Activated CD8-positive, alpha-beta memory T cell treated with anti-CD3 and anti-CD28 coated beads, Interleukin-2, amount 10 ng/mL, durations not matched to agents 7 days and 5 days (primary cell): ENCODE measurements at regions not wholly inside any gene's neighbourhood (a gene's known extent, or its start where the extent isn't known, plus 50 kb on each side); places are given as distances from the start of the nearest gene placed in this dataset.

ENCODE experiments used
- ATAC-seq: fragments of 150-1000 bp; cut with Tn5 transposase; one replicate; pipeline ENCODE4 v1.10.0; 2021; ENCODE audit warnings: moderate library complexity
- CTCF ChIA-PET: fragments of 350-600 bp; sonication (Branson Sonifier 250); formaldehyde crosslinking; loops from one replicate; lab custom pipeline; 2021; ENCODE audit warnings: antibody characterized with exemption; lab: Charles Lee
- DNase-seq: peaks from one replicate; pipeline ENCODE4 v3.0.0-alpha.2; 2020
- H3K27ac Mint-ChIP-seq: one replicate; pipeline ENCODE4 v1.8.0; 2021; ENCODE audit warnings: mild to moderate bottlenecking, mixed read lengths
- H3K27me3 Mint-ChIP-seq: one replicate; pipeline ENCODE4 v1.8.0; 2021; ENCODE audit warnings: mixed read lengths
- H3K36me3 Mint-ChIP-seq: one replicate; pipeline ENCODE4 v1.8.0; 2021; ENCODE audit warnings: mild to moderate bottlenecking, mixed read lengths
- H3K4me1 Mint-ChIP-seq: one replicate; pipeline ENCODE4 v1.8.0; 2021; ENCODE audit warnings: mixed read lengths
- H3K4me3 Mint-ChIP-seq: one replicate; pipeline ENCODE4 v1.8.0; 2021; ENCODE audit warnings: mild to moderate bottlenecking, moderate library complexity, mixed read lengths
- H3K9me3 Mint-ChIP-seq: one replicate; pipeline ENCODE4 v1.8.0; 2022; ENCODE audit warnings: low read depth, mixed read lengths

DNA sequence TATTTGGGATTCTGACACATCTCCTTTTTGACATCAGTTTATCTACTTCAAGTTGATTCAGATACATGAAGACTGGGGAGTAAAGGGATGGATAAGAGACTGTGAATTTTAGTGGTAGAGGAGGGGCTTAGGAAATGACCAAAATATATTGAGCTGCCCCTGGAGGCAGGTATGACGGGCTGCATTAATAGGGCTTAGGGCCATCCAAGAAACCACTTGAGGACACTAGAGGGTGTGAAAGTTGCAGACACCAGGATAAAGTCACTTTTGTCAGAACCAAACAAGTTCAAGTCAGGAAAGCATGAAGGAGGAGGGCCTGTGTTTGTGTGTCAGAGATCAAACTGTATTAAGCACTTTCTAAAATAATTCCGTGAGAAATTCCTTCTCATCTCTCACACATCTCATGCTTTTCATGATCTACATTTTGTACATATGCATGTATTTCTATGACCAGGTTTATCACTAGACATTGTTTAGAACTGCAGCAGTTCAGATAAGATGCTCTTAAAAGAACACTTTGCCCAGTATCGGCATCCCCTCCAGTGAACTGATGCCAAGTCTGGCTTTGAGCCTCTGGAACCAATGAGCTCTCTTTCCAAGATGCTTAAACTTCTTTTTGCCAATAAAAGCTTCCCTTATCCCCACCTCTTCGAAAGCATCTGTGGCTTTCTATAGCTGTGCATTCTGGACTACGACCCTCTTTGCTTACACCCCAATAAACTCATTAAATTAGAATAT is 136.9 kb downstream of the SLC38A1 start:
- Mint-ChIP-seq H3K36me3 (no peaks in the 10 kb centered on the region), H3K27me3 (peaks cover 28% of the 10 kb centered on the region), H3K4me1 (no peaks in the 10 kb centered on the region), H3K27ac (no peak overlapping the region), H3K9me3 (no peaks in the 10 kb centered on the region), H3K4me3 (no peak overlapping the region)
- CTCF ChIA-PET, result no interaction called here
- no peak for DNase-seq
- ATAC-seq, result no peak

DNA sequence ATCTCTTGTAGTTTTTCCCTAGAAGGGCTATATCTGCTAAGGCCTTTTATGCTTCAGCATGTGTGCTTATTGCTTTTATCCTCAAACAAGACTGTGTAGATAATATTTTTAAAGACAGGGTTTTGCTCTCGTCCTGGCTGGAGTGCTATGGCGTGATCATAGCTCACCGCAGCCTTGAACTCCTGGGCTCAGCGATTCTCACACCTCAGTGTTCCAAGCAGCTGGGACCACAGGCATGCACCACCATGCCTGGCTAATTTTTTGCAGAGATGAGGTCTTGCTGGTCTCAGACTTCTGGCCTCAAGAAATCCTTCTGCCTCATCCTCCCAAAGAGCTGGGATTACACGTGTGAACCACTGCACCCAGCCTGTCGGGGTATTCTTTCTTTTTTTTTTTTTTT is 137.3 kb upstream of the SCAF11 start:
- H3K36me3 Mint-ChIP-seq, result no peaks in the 10 kb centered on the region
- H3K4me1 Mint-ChIP-seq, result peaks cover 5% of the 10 kb centered on the region
- H3K27me3 Mint-ChIP-seq, result peaks cover 34% of the 10 kb centered on the region
- no peaks in the 10 kb centered on the region for H3K9me3 Mint-ChIP-seq
- DNase-seq (no peak), ATAC-seq (no peak)
- no peak overlapping the region for H3K4me3 Mint-ChIP-seq
- H3K27ac Mint-ChIP-seq, result no peak overlapping the region
- CTCF ChIA-PET, result interaction anchor here (1.3 to 1.4 kb wide), 2 partner anchors 16 to 894 kb away, joined by 3 to 4 read pairs; no protein-coding TSS in a partner anchor

DNA sequence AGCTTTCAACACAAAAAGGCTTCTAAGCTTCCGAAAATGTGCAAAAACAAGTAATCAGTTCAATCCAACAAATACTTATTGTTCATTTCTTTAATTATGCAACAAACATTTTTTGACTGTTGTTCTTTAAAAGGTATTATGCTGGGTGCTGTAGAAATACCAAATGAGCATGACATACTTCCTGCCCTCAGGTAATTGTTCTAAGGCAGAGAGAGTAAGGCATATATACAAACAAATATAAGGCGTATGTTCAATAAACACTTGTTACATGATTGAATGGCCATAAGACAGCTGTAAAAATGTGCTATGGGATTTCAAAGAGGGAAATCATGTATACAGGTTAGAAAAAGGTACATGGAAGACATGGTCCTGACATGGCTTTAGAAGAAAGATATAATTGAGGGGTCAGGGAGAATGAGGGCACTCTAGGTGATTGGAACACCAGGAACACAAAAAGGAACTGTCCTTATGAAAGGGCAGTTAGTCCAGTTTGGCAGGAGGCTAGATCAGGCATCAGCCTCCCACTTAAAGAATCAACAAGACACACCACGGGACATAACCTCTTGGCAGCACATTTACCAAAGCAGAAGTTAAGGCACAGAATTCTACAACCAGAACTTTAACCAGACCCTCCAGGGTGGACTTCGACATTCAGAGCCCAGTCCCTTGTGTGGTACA is 135.8 kb upstream of the SCAF11 start:
- Mint-ChIP-seq H3K27ac (no peak overlapping the region), H3K9me3 (no peaks in the 10 kb centered on the region), H3K27me3 (peaks cover 35% of the 10 kb centered on the region), H3K36me3 (no peaks in the 10 kb centered on the region), H3K4me3 (no peak overlapping the region), H3K4me1 (peaks cover 5% of the 10 kb centered on the region)
- ATAC-seq, result no peak
- no peak for DNase-seq
- CTCF ChIA-PET, result interaction anchor here (0.7 to 2.8 kb wide), 17 partner anchors 8 to 894 kb away, joined by 3 to 25 read pairs (median 5); no protein-coding TSS in a partner anchor

DNA sequence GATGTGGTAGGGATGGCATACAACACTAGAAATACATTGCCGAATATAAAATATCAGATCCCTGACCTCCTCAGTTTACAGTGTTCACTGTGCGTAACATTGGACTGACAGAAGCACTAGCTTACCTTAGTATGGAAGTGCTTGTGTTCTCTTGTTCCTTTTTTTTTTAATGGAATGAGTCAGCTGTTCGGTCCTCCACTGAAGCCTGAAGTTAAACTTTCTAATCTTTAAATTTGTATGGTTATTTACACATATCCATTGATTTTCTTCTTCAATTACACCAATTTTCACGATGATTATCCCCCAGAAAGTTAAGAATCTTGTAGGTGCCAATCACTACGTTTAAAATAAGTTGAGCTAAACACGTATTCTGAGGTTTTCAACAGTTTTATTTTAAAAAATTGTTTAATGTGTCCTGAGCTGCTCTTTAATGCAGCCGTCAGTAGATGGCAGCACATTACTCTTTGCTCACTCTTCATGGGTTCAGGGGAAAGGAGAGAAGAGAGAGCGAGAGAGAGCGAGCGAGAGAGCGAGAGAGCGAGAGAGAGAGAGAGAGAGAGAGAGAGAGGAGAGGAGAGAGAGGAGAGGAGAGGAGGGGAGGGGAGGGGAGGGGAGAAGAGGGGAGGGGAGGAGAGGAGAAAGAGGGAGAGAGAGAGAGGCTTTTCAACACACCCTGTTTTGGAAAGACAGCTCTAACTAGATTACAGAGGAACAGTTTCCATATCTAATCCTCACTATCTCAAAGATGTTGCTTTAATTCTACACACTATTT is 134.7 kb upstream of the SCAF11 start:
- H3K4me3 Mint-ChIP-seq, result peak overlapping the region; percentile 52
- peaks cover 31% of the 10 kb centered on the region for H3K27me3 Mint-ChIP-seq
- DNase-seq (peak; percentile 71), ATAC-seq (peak; percentile 95)
- no peaks in the 10 kb centered on the region for H3K36me3 Mint-ChIP-seq
- CTCF ChIA-PET, result interaction anchor here (0.6 to 2.8 kb wide), 44 partner anchors 9 to 914 kb away, joined by 3 to 25 read pairs (median 4); no protein-coding TSS in a partner anchor
- peaks cover 5% of the 10 kb centered on the region for H3K4me1 Mint-ChIP-seq
- H3K9me3 Mint-ChIP-seq, result no peaks in the 10 kb centered on the region
- H3K27ac Mint-ChIP-seq, result peak overlapping the region; percentile 75

DNA sequence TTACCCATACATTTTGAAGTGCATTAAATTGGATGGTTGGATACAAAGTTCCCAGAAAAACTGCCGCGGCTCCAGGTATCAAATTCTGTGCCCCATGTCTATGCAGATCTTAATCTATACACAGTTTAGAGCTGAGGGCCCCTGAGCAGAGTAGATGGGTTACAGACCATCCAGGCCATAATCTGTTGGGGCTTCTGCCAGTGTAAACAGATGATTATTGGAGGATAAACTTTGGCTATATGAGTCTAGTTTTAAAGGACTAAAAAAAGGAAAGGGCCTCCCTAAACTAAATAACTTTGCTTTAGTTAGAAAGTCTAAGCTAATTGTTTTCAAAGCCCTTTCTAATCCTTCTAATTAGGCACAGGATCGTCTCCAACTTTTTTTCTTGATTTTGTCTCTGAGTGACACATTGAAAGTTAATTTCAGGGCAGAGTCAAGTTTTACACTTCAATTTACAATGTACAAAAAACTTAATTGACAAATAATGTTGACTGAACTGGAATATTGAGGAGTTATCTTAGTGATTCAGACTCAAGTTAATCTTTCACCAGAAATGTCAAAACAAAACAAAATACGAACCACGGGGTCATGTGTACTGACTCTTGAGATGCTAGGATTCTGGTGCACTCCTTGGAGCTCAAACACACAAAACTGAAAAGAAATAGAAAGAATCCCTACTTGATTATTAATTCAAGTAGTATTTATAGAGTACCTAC is 133.9 kb upstream of the SCAF11 start:
- CTCF ChIA-PET, result interaction anchor here (0.6 to 2.8 kb wide), 35 partner anchors 8 to 915 kb away, joined by 3 to 25 read pairs (median 4); no protein-coding TSS in a partner anchor
- ATAC-seq (no peak), DNase-seq (no peak)
- Mint-ChIP-seq H3K4me3 (no peak overlapping the region), H3K4me1 (peaks cover 5% of the 10 kb centered on the region), H3K9me3 (no peaks in the 10 kb centered on the region), H3K27me3 (peaks cover 31% of the 10 kb centered on the region), H3K27ac (no peak overlapping the region), H3K36me3 (no peaks in the 10 kb centered on the region)

DNA sequence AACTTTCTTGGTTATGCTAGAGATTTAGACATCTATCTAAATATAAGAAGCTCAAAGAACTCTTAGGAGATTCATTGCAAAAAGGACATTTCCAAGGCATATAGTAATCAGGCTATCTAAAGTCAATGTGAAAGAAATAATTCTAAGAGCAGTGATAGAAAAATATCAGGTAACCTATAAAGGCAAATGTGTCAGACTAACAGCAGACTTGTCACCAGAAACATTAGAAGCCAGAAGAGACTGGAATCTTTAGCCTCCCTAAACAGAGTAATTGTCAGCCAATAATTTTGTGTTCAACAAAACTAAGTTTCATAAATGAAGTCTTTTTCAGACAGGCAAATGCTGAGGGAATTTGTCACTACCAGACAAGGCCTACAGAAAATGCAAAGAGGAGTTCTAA is 122.0 kb upstream of the SCAF11 start:
- Mint-ChIP-seq H3K9me3 (peaks cover 7% of the 10 kb centered on the region), H3K27ac (no peak overlapping the region), H3K27me3 (peaks cover 17% of the 10 kb centered on the region), H3K36me3 (peaks cover 3% of the 10 kb centered on the region), H3K4me1 (no peaks in the 10 kb centered on the region), H3K4me3 (no peak overlapping the region)
- CTCF ChIA-PET, result interaction anchor here (2.2 kb wide), 1 partner anchor 14 kb away, joined by 9 read pairs; no protein-coding TSS in a partner anchor
- no peak for ATAC-seq
- DNase-seq, result no peak

DNA sequence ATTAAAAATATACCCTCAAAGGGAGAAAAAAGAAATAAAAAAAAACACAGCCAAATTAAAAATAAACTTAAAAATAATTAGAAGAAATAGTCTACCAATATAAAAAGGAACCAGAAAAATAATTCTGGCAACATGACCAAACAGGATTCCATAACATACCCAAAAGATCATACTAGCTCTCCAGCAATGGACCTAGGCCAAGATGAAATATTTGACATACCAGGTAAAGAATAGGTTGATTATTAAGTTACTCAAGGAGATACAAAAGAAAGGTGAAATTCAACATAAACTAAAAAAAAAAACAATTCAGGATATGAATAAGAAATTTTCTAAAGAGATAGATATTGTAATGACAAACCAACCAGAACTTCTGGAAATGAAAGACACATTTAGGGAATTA is 121.3 kb upstream of the SCAF11 start:
- H3K4me1 Mint-ChIP-seq, result no peaks in the 10 kb centered on the region
- H3K36me3 Mint-ChIP-seq, result peaks cover 3% of the 10 kb centered on the region

DNA sequence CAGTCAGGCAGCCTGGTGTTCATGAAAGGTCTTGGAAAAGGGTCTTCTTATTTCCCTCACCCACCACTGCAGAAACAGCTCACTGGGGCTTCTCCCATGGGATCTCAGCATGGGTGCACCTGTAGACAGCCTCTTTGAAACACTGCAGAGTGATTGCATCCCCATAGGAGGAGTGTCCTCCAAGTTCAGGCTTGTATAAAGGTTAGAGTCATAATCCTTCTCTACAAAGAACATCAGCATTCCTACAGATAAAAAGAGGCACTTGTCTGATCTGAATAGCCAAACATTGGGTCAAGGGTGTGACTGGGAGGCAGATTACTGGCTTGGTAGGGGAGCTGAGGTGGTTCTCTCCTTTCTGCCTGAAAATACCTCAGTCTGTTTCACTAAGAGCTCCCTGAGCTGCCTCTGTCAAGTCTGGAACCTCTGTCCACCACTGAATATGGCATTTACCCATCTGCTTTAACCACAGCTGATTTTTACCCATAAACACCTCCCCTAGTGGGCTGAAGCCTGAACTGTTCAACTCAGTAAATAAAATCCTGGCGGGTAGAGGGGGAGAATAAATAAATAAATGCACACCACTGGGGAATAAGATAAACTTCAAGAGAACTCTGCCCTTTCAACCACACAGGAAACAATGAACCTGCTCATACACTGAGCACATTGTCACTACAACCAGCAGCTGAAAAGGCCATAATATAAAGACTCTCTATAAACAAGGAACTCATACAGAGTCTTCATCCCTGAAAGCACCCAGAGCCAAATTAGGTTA is 120.7 kb upstream of the SCAF11 start:
- H3K4me1 Mint-ChIP-seq, result no peaks in the 10 kb centered on the region
- H3K27ac Mint-ChIP-seq, result no peak overlapping the region
- H3K4me3 Mint-ChIP-seq, result no peak overlapping the region
- ATAC-seq (no peak), DNase-seq (no peak)
- peaks cover 14% of the 10 kb centered on the region for H3K27me3 Mint-ChIP-seq
- H3K9me3 Mint-ChIP-seq, result peaks cover 7% of the 10 kb centered on the region
- H3K36me3 Mint-ChIP-seq, result peaks cover 3% of the 10 kb centered on the region
- CTCF ChIA-PET, result interaction anchor here (2.2 kb wide), 1 partner anchor 15 kb away, joined by 9 read pairs; no protein-coding TSS in a partner anchor

More for the DNA sequence above, 121.3 kb upstream of the SCAF11 start:
- CTCF ChIA-PET, result interaction anchor here (2.2 kb wide), 1 partner anchor 14 kb away, joined by 9 read pairs; no protein-coding TSS in a partner anchor
- DNase-seq (no peak), ATAC-seq (no peak)
- no peak overlapping the region for H3K4me3 Mint-ChIP-seq
- no peak overlapping the region for H3K27ac Mint-ChIP-seq
- peaks cover 7% of the 10 kb centered on the region for H3K9me3 Mint-ChIP-seq
- peaks cover 17% of the 10 kb centered on the region for H3K27me3 Mint-ChIP-seq

DNA sequence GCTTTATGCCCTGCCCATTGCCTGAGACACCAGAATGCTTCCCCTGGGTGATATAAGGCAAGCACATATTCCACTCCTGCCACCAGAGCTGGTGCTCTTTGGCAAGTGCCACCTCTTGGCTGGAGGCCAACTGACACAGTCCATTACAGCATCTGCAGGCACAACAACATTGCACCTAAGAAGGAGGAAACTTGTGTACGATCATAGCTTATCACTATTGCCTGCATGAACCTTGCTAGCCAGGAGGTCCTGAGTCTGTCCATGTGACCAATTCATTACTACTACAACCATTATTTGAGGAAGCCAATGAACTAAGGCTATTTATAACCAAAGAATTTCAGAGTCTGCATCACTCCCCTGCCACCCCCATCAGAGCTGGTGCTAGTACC is 119.8 kb upstream of the SCAF11 start:
- H3K27ac Mint-ChIP-seq, result no peak overlapping the region
- ATAC-seq, result no peak
- peaks cover 7% of the 10 kb centered on the region for H3K9me3 Mint-ChIP-seq
- CTCF ChIA-PET, result no interaction called here
- peaks cover 3% of the 10 kb centered on the region for H3K36me3 Mint-ChIP-seq
- no peaks in the 10 kb centered on the region for H3K4me1 Mint-ChIP-seq
- no peak for DNase-seq
- H3K27me3 Mint-ChIP-seq, result peaks cover 10% of the 10 kb centered on the region
- no peak overlapping the region for H3K4me3 Mint-ChIP-seq

DNA sequence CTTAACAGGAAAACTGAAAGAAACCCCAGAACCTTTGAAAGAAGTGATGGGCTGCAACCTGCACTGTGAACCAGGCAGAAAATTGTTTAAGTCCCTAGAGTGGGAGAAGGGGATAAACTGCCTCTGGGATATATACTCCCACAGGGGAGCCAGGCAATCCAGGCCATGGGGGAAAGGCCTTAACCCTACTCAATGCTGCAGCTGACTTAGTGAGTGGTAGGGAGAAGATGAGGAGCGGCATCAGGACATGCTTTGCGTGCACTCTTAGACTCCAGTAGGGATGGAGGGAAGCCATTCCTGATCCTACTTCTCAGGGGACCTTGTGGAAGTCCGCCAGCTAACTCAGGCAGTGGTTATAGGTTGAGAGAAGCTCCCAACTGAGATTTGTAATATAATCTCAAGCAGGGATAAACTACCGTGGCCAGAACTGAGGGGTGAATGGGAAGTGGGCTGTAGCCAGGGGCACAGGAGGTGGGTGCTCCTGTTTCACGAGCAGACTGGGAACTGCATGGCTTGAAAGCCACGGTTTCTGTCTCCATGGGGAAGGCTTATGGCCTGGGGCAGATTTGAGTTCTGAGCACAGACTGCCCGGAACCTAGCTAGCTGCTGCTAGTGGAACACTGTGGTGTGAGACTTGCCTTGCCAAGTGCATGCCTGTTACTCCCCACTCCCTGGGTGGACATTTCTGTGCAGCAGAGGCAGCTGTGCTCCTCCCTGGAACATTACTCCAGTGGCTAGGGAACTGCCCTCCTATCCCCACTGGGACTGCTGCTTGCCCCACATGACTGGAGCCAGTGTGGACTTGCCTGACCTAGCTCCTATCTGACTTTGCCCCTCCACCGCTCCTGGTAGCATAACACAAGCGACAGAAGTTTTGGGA is 119.2 kb upstream of the SCAF11 start:
- Mint-ChIP-seq H3K27me3 (peaks cover 8% of the 10 kb centered on the region), H3K4me1 (no peaks in the 10 kb centered on the region), H3K36me3 (peaks cover 3% of the 10 kb centered on the region), H3K9me3 (peaks cover 7% of the 10 kb centered on the region), H3K4me3 (no peak overlapping the region), H3K27ac (no peak overlapping the region)
- CTCF ChIA-PET, result interaction anchor here (1.9 kb wide), 1 partner anchor 15 kb away, joined by 5 read pairs; no protein-coding TSS in a partner anchor
- ATAC-seq, result no peak
- no peak for DNase-seq

DNA sequence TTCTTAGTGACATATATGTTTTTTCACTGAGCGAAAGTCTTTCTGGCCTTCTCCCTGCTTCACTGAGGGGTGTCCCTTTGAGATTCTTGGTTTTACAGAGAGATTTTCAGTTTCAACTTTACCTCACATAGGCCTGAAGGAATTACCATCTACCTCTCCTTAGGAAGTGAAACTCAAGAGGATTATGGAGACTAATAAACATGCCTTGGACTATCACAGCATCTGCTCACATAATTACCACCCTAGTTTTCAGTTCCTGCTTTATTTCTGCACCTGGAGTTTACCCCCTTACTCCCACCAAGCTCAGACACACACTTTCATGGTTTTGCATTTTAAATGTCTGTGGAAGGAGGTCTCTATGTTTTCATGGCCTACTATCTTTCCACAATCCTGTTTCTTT is 118.3 kb upstream of the SCAF11 start:
- Mint-ChIP-seq H3K27me3 (peaks cover 2% of the 10 kb centered on the region), H3K4me3 (no peak overlapping the region), H3K36me3 (peaks cover 3% of the 10 kb centered on the region), H3K27ac (no peak overlapping the region), H3K4me1 (no peaks in the 10 kb centered on the region), H3K9me3 (peaks cover 3% of the 10 kb centered on the region)
- DNase-seq, result no peak
- CTCF ChIA-PET, result interaction anchor here (1.9 kb wide), 1 partner anchor 16 kb away, joined by 5 read pairs; no protein-coding TSS in a partner anchor
- no peak for ATAC-seq
